GM12878 (cell line): ENCODE measurements at regions not wholly inside any gene's neighbourhood (a gene's known extent, or its start where the extent isn't known, plus 50 kb on each side); places are given as distances from the start of the nearest gene placed in this dataset.
"Not testable (repeated sequence)": the region's sequence is repeated elsewhere in the genome, so short reads cannot be mapped to it uniquely, and the experiment has no call there.

Experiments
- ATAC-seq: fragments of 200-7000 bp; cut with Tn5 transposase; 3 replicates; pipeline ENCODE4 v1.9.1; 2020; ENCODE audit warnings: mild to moderate bottlenecking, moderate library complexity
- BruUV-seq: library from RNA; stranded (reverse); fragments of 400-500 nt; replicated peaks from 2 replicates; lab custom pipeline; 2021; lab: Mats Ljungman, UMichigan
- CTCF ChIA-PET: fragments of 300-600 bp; sonication (Branson Sonifier 250); formaldehyde crosslinking; extraction: SDS; loops from one replicate; lab custom pipeline; 2021; ENCODE audit warnings: inconsistent platforms; lab: Yijun Ruan, JAX
- POLR2A ChIA-PET: fragments of 350-600 bp; formaldehyde crosslinking; extraction: SDS; loops from one replicate; lab custom pipeline; 2021; ENCODE audit warnings: inconsistent platforms; lab: Charles Lee
- RAD21 ChIA-PET: fragments of 300-600 bp; sonication (Branson Sonifier 250); formaldehyde crosslinking; loops from one replicate; lab custom pipeline; 2023; ENCODE audit warnings: antibody characterized with exemption; ENCODE audit not compliant: unreplicated experiment; lab: Charles Lee
- SMC1A ChIA-PET: fragments of 300-600 bp; sonication (Branson Sonifier 250); formaldehyde crosslinking; loops from one replicate; lab custom pipeline; 2023; ENCODE audit not compliant: unreplicated experiment, uncharacterized antibody; lab: Charles Lee
- DNase-seq: peaks from one replicate; pipeline ENCODE4 v3.0.0-alpha.2; 2011; ENCODE audit warnings: low read depth, low spot score
- FAIRE-seq: peaks from 3 replicates; lab custom pipeline; 2011; peaks lifted over from hg19 to GRCh38; lab: Jason Lieb, UNC
- H2AFZ ChIP-seq: 2 replicates; pipeline ENCODE4 v1.6.0; 2011; ENCODE audit warnings: low read depth, low read length, control low read depth; ENCODE audit not compliant: control insufficient read depth
- H3K27ac ChIP-seq: 2 replicates; pipeline ENCODE4 v1.5.1; 2011; ENCODE audit warnings: control low read depth; ENCODE audit not compliant: control insufficient read depth, insufficient read depth
- H3K27me3 ChIP-seq, 2 experiments: replicated peaks in 1 of 2; 2 replicates each; pipeline versions ENCODE4 v1.6.0 to v1.6.1; 2011; ENCODE audit warnings: low read length in 1 of 2; ENCODE audit not compliant: control insufficient read depth in 2 of 2, insufficient read depth in 2 of 2
- H3K36me3 ChIP-seq, 2 experiments: 2 replicates each; pipeline ENCODE4 v1.5.1; 2011; ENCODE audit warnings: low read length in 1 of 2; ENCODE audit not compliant: control insufficient read depth in 2 of 2, insufficient read depth in 2 of 2
- H3K4me1 ChIP-seq: 2 replicates; pipeline ENCODE4 v1.6.1; 2011; ENCODE audit warnings: mild to moderate bottlenecking, low read length, moderate library complexity, mixed read lengths; ENCODE audit not compliant: control insufficient read depth, insufficient read depth
- H3K4me2 ChIP-seq: 2 replicates; pipeline ENCODE4 v1.6.0; 2011; ENCODE audit warnings: control low read depth; ENCODE audit not compliant: control insufficient read depth, insufficient read depth
- H3K4me3 ChIP-seq: fragments of 200-600 bp; sonication (generic); 2 replicates; pipeline ENCODE4 v1.5.1; 2016
- H3K79me2 ChIP-seq: 2 replicates; pipeline ENCODE4 v1.6.0; 2011; ENCODE audit warnings: low read length; ENCODE audit not compliant: control insufficient read depth, insufficient read depth
- H3K9ac ChIP-seq: 2 replicates; pipeline ENCODE4 v1.8.0; 2011; ENCODE audit warnings: low read length, control low read depth, mixed read lengths; ENCODE audit not compliant: control insufficient read depth, insufficient read depth
- H3K9me3 ChIP-seq: replicated peaks from 3 replicates; pipeline ENCODE4 v1.5.1; 2011; ENCODE audit warnings: mild to moderate bottlenecking, low read length; ENCODE audit not compliant: control insufficient read depth, insufficient read depth
- H4K20me1 ChIP-seq: 2 replicates; pipeline ENCODE4 v1.6.0; 2011; ENCODE audit not compliant: control insufficient read depth, insufficient read depth
- CEBPB ChIP-seq, 2 experiments: fragments of 150-350 bp in 1 of 2; IDR thresholded peaks; 2 replicates each; pipeline ENCODE4 v1.6.1; 2012 to 2014; ENCODE audit warnings: low read depth in 2 of 2, low read length in 2 of 2, borderline replicate concordance in 1 of 2, inconsistent platforms in 1 of 2
- JUND ChIP-seq: IDR thresholded peaks from 2 replicates; pipeline ENCODE4 v1.6.1; 2012; ENCODE audit warnings: low read depth, mild to moderate bottlenecking, low read length, improper control_type of control experiment, moderate library complexity
- POLR2A ChIP-seq: IDR thresholded peaks from 2 replicates; pipeline ENCODE4 v1.6.1; 2011; ENCODE audit warnings: low read depth, mild to moderate bottlenecking, low read length
- RBBP5 ChIP-seq: fragments of 200-600 bp; sonication (generic); conservative IDR thresholded peaks from 2 replicates; pipeline ENCODE4 v1.6.1; 2016
- RELA ChIP-seq: fragments of 450-650 bp; IDR thresholded peaks from 2 replicates; pipeline ENCODE4 v1.8.0; 2014; ENCODE audit warnings: borderline replicate concordance; ENCODE audit not compliant: partially characterized antibody
- SKIL ChIP-seq: fragments of 450-650 bp; IDR thresholded peaks from 2 replicates; pipeline ENCODE4 v1.6.1; 2017; ENCODE audit warnings: mild to moderate bottlenecking, low read depth, inconsistent platforms; ENCODE audit not compliant: poor library complexity, severe bottlenecking
- ZBTB33 ChIP-seq: fragments of 450-650 bp; IDR thresholded peaks from 2 replicates; pipeline ENCODE4 v1.6.1; 2017; ENCODE audit warnings: mild to moderate bottlenecking
- WGBS: methylation state at CpG from one replicate; pipeline ENCODE4 v1.1.6; 2016; ENCODE audit warnings: low lambda C conversion rate; ENCODE audit not compliant: insufficient replicate concordance, insufficient coverage; ENCODE audit errors: missing lambda C conversion rate; 5-methylcytosine and 5-hydroxymethylcytosine counted together
- in situ Hi-C: fragments of 300-500 bp; cut with MboI; formaldehyde crosslinking; loops from 9 replicates; pipeline ENCODE4 v1.14.3; 2018; ENCODE audit warnings: mixed read lengths
- intact Hi-C: fragments of 100-400 bp; cut with micrococcal nuclease; formaldehyde crosslinking; loops from one replicate; pipeline ENCODE4 v1.14.2; 2022; ENCODE audit not compliant: unreplicated experiment

GRCh38 chr2:103196802-103197201 lies 435.0 kb downstream of the TMEM182 start (continued):
- TF ChIP-seq RELA: no peak
- TF ChIP-seq ZBTB33: no peak
- no peak for TF ChIP-seq JUND
- no peak for TF ChIP-seq CEBPB (IDR thresholded peaks at IDR 0.05; ENCODE audit: borderline replicate concordance in 1 of 2, low read depth in 2 of 2, low read length in 2 of 2)
- no peak for TF ChIP-seq SKIL
- TF ChIP-seq RBBP5: no peak
- TF ChIP-seq POLR2A: no peak
- TF ChIP-seq, all 136 proteins: peak for 0

GRCh38 chr2:103200774-103201173 lies 438.9 kb downstream of the TMEM182 start:
- DNase-seq, H3K9me3 ChIP-seq, ATAC-seq, POLR2A ChIA-PET, FAIRE-seq, H3K4me2 ChIP-seq, H3K27me3 ChIP-seq, BruUV-seq, H3K36me3 ChIP-seq, H4K20me1 ChIP-seq, RAD21 ChIA-PET, H3K4me3 ChIP-seq, H3K27ac ChIP-seq, in situ Hi-C loops, H3K9ac ChIP-seq, CTCF ChIA-PET, H3K4me1 ChIP-seq, H3K79me2 ChIP-seq, H2AFZ ChIP-seq, SMC1A ChIA-PET, intact Hi-C loops: not testable (repeated sequence)
- 10% methylated on average over 4 of the region's 4 CpGs for WGBS
